Activated naive CD4-positive, alpha-beta T cell treated with anti-CD3 and anti-CD28 coated beads, Interleukin-2, amount 50 U/mL, for 24 hours (primary cell): ENCODE measurements at regions not wholly inside any gene's neighbourhood (a gene's known extent, or its start where the extent isn't known, plus 50 kb on each side); places are given as distances from the start of the nearest gene placed in this dataset.
"Not testable (repeated sequence)": the region's sequence is repeated elsewhere in the genome, so short reads cannot be mapped to it uniquely, and the experiment has no call there.

ENCODE experiments used
- H3K27ac Mint-ChIP-seq: one replicate; pipeline ENCODE4 v1.8.0; 2021; ENCODE audit warnings: mild to moderate bottlenecking, mixed read lengths
- H3K27me3 Mint-ChIP-seq: one replicate; pipeline ENCODE4 v1.8.0; 2021; ENCODE audit warnings: mixed read lengths
- H3K36me3 Mint-ChIP-seq: one replicate; pipeline ENCODE4 v1.8.0; 2021; ENCODE audit warnings: mixed read lengths
- H3K4me1 Mint-ChIP-seq: one replicate; pipeline ENCODE4 v1.8.0; 2021; ENCODE audit warnings: mixed read lengths
- H3K4me3 Mint-ChIP-seq: one replicate; pipeline ENCODE4 v1.8.0; 2021; ENCODE audit warnings: mild to moderate bottlenecking, mixed read lengths
- H3K9me3 Mint-ChIP-seq: one replicate; pipeline ENCODE4 v1.8.0; 2021; ENCODE audit warnings: mixed read lengths

DNA sequence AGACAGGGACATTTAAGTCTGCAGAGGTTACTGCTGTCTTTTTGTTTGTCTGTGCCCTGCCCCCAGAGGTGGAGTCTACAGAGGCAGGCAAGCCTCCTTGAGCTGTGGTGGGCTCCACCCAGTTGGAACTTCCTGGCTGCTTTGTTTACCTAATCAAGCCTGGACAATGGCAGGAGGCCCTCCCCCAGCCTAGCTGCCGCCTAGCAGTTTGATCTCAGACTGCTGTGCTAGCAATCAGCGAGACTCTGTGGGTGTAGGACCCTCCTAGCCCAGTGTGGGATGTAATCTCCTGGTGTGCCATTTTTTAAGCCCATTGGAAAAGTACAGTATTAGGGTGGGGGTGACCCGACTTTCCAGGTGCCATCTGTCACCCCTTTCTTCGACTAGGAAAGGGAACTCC lies 272.6 kb downstream of the CXCL12 start:
- H3K27me3 Mint-ChIP-seq = peaks cover 27% of the 10 kb centered on the region
- H3K27ac Mint-ChIP-seq, H3K9me3 Mint-ChIP-seq, H3K4me3 Mint-ChIP-seq, H3K36me3 Mint-ChIP-seq, H3K4me1 Mint-ChIP-seq: not testable (repeated sequence)

DNA sequence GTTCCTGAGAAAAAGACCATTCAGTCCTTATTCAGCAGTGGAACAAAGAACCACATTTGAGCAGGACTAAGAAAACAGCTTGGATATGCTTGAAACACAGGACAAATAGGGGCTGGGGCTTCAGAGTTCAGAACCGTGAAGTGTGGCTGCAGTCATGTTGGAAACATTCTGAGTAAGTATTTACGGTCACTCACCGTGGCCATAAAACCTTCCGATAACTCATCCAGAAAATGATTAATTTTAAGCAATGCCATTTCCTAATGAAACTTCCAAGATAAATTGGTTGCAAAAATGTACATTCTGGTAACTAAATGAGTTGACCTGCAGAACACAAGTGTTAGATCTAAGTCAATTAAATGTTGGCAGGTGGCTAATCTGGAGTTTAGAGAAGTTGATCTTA lies 279.2 kb downstream of the CXCL12 start:
- no peaks in the 10 kb centered on the region for H3K4me1 Mint-ChIP-seq
- no peak overlapping the region for H3K27ac Mint-ChIP-seq
- H3K9me3 Mint-ChIP-seq = no peaks in the 10 kb centered on the region
- no peaks in the 10 kb centered on the region for H3K27me3 Mint-ChIP-seq
- no peak overlapping the region for H3K4me3 Mint-ChIP-seq
- H3K36me3 Mint-ChIP-seq = no peaks in the 10 kb centered on the region

GRCh38 chr10:44102726-44103255 lies 282.1 kb downstream of the CXCL12 start:
- H3K27me3 Mint-ChIP-seq = no peaks in the 10 kb centered on the region

GRCh38 chr10:44101082-44101481 lies 283.8 kb downstream of the CXCL12 start:
- Mint-ChIP-seq H3K4me1 (no peaks in the 10 kb centered on the region), H3K4me3 (no peak overlapping the region)

More at GRCh38 chr10:44102726-44103255, 282.1 kb downstream of the CXCL12 start:
- Mint-ChIP-seq H3K36me3 (no peaks in the 10 kb centered on the region), H3K27ac (no peak overlapping the region), H3K4me1 (no peaks in the 10 kb centered on the region), H3K4me3 (no peak overlapping the region), H3K9me3 (no peaks in the 10 kb centered on the region)

DNA sequence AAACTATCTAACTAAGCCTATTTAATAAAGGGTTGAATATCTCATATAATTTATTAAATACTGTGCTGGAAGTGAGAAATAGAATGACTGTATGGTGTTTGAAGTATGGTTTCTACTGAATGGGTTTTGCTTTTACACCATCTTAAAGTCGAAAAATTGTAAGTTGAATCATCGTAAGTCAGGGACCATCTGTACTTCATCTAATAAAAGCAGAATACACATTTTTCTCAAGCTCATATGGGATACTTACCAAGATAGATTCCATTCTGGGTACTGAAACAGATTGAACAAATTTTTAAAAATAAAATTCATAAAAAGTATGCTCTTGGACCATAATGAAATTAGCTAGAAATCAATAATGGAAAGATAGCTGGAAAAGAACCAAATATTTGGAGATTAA lies 285.4 kb downstream of the CXCL12 start:
- Mint-ChIP-seq H3K27ac (no peak overlapping the region), H3K36me3 (no peaks in the 10 kb centered on the region), H3K4me3 (no peak overlapping the region), H3K9me3 (no peaks in the 10 kb centered on the region), H3K4me1 (no peaks in the 10 kb centered on the region), H3K27me3 (no peaks in the 10 kb centered on the region)

More at GRCh38 chr10:44101082-44101481, 283.8 kb downstream of the CXCL12 start:
- no peaks in the 10 kb centered on the region for H3K9me3 Mint-ChIP-seq
- H3K27ac Mint-ChIP-seq = no peak overlapping the region
- H3K36me3 Mint-ChIP-seq = no peaks in the 10 kb centered on the region
- H3K27me3 Mint-ChIP-seq = no peaks in the 10 kb centered on the region

GRCh38 chr10:44096217-44096616 lies 288.7 kb downstream of the CXCL12 start:
- H3K27me3 Mint-ChIP-seq, H3K9me3 Mint-ChIP-seq, H3K4me1 Mint-ChIP-seq, H3K27ac Mint-ChIP-seq, H3K4me3 Mint-ChIP-seq, H3K36me3 Mint-ChIP-seq: not testable (repeated sequence)

DNA sequence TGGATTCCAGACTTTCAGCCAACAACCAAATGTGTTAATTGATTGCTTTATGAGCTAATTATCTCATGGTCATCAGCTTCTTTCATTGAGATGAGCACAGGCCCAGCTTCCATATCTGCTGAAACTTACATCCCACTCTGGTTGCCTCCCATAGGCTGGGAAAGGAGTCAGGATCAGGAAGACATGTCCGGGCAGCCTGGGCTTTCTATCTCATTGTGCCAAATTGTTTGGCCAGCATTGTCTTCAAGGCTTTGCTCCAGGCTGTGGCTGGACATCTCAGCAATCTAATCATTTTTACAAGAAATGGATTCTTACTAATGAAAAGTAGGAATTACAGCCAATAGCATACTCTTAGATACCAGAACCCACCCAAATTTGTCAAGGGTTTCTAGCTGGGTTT lies 295.2 kb downstream of the CXCL12 start:
- Mint-ChIP-seq H3K4me1 (no peaks in the 10 kb centered on the region), H3K9me3 (peaks cover 5% of the 10 kb centered on the region), H3K27me3 (peaks cover 18% of the 10 kb centered on the region), H3K36me3 (peaks cover 2% of the 10 kb centered on the region), H3K4me3 (no peak overlapping the region), H3K27ac (no peak overlapping the region)

- Mint-ChIP-seq H3K36me3 (peaks cover 2% of the 10 kb centered on the region), H3K9me3 (peaks cover 5% of the 10 kb centered on the region), H3K4me1 (no peaks in the 10 kb centered on the region), H3K4me3 (no peak overlapping the region), H3K27ac (no peak overlapping the region), H3K27me3 (peaks cover 18% of the 10 kb centered on the region)
Observed at GRCh38 chr10:44087403-44087802, 297.5 kb downstream of the CXCL12 start.

GRCh38 chr10:44083719-44084400 lies 301.0 kb downstream of the CXCL12 start:
- Mint-ChIP-seq H3K27ac (no peak overlapping the region), H3K4me1 (no peaks in the 10 kb centered on the region), H3K36me3 (peaks cover 2% of the 10 kb centered on the region), H3K27me3 (peaks cover 19% of the 10 kb centered on the region), H3K4me3 (no peak overlapping the region), H3K9me3 (peaks cover 5% of the 10 kb centered on the region)

DNA sequence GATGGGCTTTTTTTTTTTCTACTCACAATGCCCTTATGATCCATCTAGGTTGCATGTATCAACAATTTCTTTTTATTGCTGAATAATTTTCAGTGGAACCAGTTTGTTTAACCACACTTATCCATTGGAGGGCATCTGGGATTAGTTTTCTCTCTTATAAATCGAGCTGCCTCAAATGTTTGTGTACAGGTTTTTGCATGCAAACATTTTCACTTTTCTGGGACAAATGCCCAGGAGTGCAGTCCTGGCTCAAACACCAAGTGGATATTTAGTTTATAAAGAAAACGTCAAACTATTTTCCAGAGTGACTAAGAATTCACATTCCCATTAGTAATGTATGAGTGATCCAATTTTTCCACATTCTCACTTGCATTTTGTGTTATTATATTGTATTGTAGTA lies 313.4 kb downstream of the CXCL12 start:
- Mint-ChIP-seq H3K9me3 (no peaks in the 10 kb centered on the region), H3K27ac (no peak overlapping the region), H3K27me3 (peaks cover 4% of the 10 kb centered on the region), H3K4me3 (no peak overlapping the region), H3K4me1 (no peaks in the 10 kb centered on the region), H3K36me3 (no peaks in the 10 kb centered on the region)

GRCh38 chr10:44070282-44070681 lies 314.6 kb downstream of the CXCL12 start:
- H3K4me1 Mint-ChIP-seq = no peaks in the 10 kb centered on the region
- peaks cover 2% of the 10 kb centered on the region for H3K27me3 Mint-ChIP-seq
- H3K9me3 Mint-ChIP-seq = no peaks in the 10 kb centered on the region
- H3K27ac Mint-ChIP-seq = no peak overlapping the region
- no peaks in the 10 kb centered on the region for H3K36me3 Mint-ChIP-seq
- H3K4me3 Mint-ChIP-seq = no peak overlapping the region

- H3K36me3 Mint-ChIP-seq = no peaks in the 10 kb centered on the region
- H3K4me3 Mint-ChIP-seq = no peak overlapping the region
- H3K27ac Mint-ChIP-seq = no peak overlapping the region
- H3K4me1 Mint-ChIP-seq = no peaks in the 10 kb centered on the region
- no peaks in the 10 kb centered on the region for H3K27me3 Mint-ChIP-seq
- H3K9me3 Mint-ChIP-seq = no peaks in the 10 kb centered on the region
Observed at GRCh38 chr10:44069573-44069972, 315.3 kb downstream of the CXCL12 start.

DNA sequence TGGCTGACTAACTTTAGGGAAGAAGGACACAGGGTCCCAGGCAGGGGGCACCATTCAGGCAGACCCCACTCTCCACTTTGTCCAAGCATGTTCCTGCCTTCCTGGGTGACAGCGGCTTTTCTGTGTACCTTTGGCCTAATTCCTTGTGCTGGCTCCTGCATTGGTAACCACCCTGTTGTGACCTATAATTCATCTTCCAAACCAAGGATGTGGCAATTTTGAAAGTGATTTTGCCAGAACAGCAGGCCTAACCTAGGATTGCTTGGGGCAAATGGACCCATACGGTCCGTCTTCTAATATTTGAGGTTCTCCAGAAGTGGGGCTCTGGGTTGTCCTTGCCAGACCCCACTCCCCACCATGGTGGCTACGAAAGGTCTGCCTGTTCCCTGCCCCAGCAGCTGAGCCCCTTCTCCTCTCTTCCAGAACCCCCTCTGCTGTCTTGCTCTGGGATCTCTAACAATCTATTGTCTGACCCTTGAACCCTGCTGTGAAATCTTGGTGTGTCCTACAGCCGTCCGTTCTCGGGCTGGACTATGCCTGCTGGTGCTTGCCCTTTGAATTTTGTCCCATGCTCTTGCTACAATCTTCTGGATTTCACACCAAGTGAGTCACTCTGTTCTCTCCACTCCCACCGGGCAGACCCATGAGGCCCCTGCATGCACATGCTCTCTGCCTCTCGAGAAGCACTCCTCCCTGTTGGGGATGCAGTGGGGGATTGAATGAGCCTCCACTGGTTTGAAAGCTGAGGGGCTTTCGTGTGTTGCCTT lies 316.0 kb downstream of the CXCL12 start:
- H3K27me3 Mint-ChIP-seq = no peaks in the 10 kb centered on the region
- no peaks in the 10 kb centered on the region for H3K4me1 Mint-ChIP-seq
- no peak overlapping the region for H3K27ac Mint-ChIP-seq
- H3K36me3 Mint-ChIP-seq = no peaks in the 10 kb centered on the region
- H3K9me3 Mint-ChIP-seq = no peaks in the 10 kb centered on the region
- H3K4me3 Mint-ChIP-seq = no peak overlapping the region

DNA sequence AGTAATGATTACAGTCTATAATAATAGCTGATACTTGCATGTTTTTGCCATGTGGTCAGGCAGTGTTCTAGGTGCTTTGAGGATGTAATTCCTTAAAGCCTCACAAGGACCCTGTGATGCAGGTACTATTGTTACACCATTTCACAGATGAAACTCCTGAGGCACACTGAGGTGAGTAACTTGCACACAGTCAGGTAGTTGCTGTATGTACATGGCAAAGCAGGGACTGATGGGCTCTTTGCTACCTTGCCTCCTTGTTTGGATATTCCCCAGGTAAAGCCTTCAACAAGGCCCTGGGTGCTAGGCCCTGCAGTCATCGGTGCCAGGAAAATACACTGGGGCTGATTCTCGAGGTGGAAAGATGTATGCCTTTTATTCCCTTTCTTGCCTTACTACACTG lies 317.5 kb downstream of the CXCL12 start:
- Mint-ChIP-seq H3K36me3 (no peaks in the 10 kb centered on the region), H3K4me1 (no peaks in the 10 kb centered on the region), H3K27ac (no peak overlapping the region), H3K27me3 (no peaks in the 10 kb centered on the region), H3K4me3 (no peak overlapping the region), H3K9me3 (no peaks in the 10 kb centered on the region)

DNA sequence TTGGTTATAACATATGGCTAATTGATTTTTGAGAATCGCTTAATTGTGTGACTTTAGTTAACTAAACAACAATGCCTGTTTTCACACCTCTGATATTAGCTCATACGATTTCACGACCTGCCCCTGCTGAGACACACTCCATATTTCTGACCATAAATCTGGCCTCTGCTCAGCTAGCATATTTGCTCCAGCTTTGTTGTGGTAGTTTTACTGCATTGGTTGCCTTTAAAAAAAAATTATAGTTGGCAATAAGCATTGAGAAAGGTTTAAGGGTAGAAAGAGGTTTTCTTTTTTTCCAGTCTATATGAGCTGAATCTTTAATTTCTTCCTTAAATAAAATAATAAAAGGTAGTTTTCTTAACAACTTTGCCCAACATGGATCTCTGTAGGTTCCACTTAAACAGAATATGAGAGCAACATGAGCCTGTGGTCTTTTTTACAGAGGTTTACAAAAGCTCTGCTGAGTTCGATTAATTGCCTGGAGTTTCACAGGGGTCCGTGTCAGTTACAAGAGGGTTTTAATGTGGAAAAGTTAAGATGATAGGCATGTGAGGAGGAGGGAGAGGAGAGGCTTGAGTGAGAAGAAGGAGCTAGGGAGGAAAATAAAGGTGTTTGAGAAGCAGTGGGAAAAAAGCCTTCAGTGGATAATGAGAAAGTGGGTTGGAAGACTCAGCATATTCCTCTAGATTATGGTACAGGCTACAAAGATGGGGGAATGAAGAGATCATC lies 318.2 kb downstream of the CXCL12 start:
- Mint-ChIP-seq H3K4me1 (no peaks in the 10 kb centered on the region), H3K36me3 (no peaks in the 10 kb centered on the region), H3K27ac (no peak overlapping the region), H3K27me3 (no peaks in the 10 kb centered on the region), H3K9me3 (no peaks in the 10 kb centered on the region), H3K4me3 (no peak overlapping the region)
